Fibroblast of lung (primary cell): ENCODE measurements at regions not wholly inside any gene's neighbourhood (a gene's known extent, or its start where the extent isn't known, plus 50 kb on each side); places are given as distances from the start of the nearest gene placed in this dataset.

Experiments
- CTCF ChIP-seq, 2 donors: IDR thresholded peaks in 1 of 2; conservative IDR thresholded peaks in 1 of 2; 1 replicate in 1 of 2; 2 replicates in 1 of 2; pipeline ENCODE4 v1.5.1; 2011 to 2012; ENCODE audit warnings: low read length in 2 of 2, control low read depth in 1 of 2, inconsistent platforms in 1 of 2, low read depth in 1 of 2, mild to moderate bottlenecking in 1 of 2
- EZH2 ChIP-seq: IDR thresholded peaks from 2 replicates; pipeline ENCODE4 v1.5.1; 2012; ENCODE audit warnings: low read length, control low read depth, mild to moderate bottlenecking; ENCODE audit errors: missing control alignments

GRCh38 chr6:17204533-17204932 lies 76.6 kb upstream of the RBM24 start:
- TF ChIP-seq CTCF (conservative IDR thresholded peaks at IDR 0.05 in 1 of 2, IDR thresholded peaks at IDR 0.05 in 1 of 2; ENCODE audit: low read depth in 1 of 2, low read length in 2 of 2) (no peak), EZH2 (no peak)
